ENCODE measurements at regions not wholly inside any gene's neighbourhood (a gene's known extent, or its start where the extent isn't known, plus 50 kb on each side); places are given as distances from the start of the nearest gene placed in this dataset.

DNA sequence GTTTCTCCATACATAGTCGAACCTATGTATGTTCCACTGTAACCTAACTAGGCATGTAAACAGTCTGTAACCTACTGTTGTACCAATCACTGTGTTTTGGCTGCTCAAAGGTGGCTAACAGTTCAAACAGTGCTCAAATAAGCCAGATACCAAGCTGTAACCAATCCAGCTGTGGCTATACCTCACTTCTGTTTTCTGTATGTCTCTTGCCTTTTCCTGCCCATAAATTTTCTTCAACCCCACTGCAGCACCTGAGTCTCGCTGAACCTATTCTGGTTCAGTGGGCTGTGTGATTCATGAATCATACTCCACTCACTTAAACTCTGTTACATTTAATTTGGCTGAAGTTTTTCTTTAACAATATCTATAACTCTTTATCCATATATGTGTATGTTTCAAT is 340.7 kb downstream of the LPIN1 start:
- ChIA-PET POLR2A (no interaction called here), CTCF (no interaction called here)
- no peaks in the 10 kb centered on the region for H3K9me1 ChIP-seq (replicated peaks; ENCODE audit: control insufficient read depth, extremely low read depth, insufficient read depth, low read length)
- FAIRE-seq, result no peak
- no peak overlapping the region for H2AFZ ChIP-seq (ENCODE audit: low read depth, low read length)
- no peaks in the 10 kb centered on the region for H3K27me3 ChIP-seq (ENCODE audit: control insufficient read depth in 2 of 2, insufficient read depth in 2 of 2, low read length in 2 of 2)
- H3K9ac ChIP-seq (replicated peaks; ENCODE audit: extremely low read depth, insufficient read depth, low read length), result no peak overlapping the region
- no peaks in the 10 kb centered on the region for H3K9me3 ChIP-seq (replicated peaks; ENCODE audit: control insufficient read depth, insufficient read depth, low read length)
- no peak for DNase-seq (ENCODE audit: low read depth, low spot score)
- intact Hi-C loops (cut with micrococcal nuclease) (no loop called here), dilution Hi-C loops (cut with MboI; ENCODE audit: extremely low pct_ligation_motif_present, low sequenced_read_pairs) (no loop called here)
- BruUV-seq (replicated peaks), result no TSS peak
- H3K4me1 ChIP-seq (ENCODE audit: control insufficient read depth, extremely low read depth, insufficient read depth, low read length), result no peaks in the 10 kb centered on the region
- no peak overlapping the region for H3K27ac ChIP-seq (ENCODE audit: insufficient read depth, low read depth, low read length)
- H3K36me3 ChIP-seq (ENCODE audit: control insufficient read depth in 2 of 2, extremely low read depth in 1 of 2, insufficient read depth in 2 of 2, low read length in 2 of 2), result no peaks in the 10 kb centered on the region
- no peak for TF ChIP-seq GATA2 (IDR thresholded peaks at IDR 0.05; ENCODE audit: insufficient read depth, insufficient read length, low read depth, low read length)
- no peak for TF ChIP-seq JUN (IDR thresholded peaks at IDR 0.05; ENCODE audit: borderline replicate concordance, insufficient read depth, insufficient read length, low read depth)
- TF ChIP-seq POLR2A (IDR thresholded peaks at IDR 0.05; ENCODE audit: low read depth, low read length), result no peak
- no peak for TF ChIP-seq MYC (IDR thresholded peaks at IDR 0.05; ENCODE audit: low read depth, low read length)
- TF ChIP-seq POLR2AphosphoS5 (IDR thresholded peaks at IDR 0.05; ENCODE audit: insufficient read depth, low read depth, low read length), result no peak
- no peak for TF ChIP-seq FOS (IDR thresholded peaks at IDR 0.05; ENCODE audit: borderline replicate concordance, insufficient read depth, low read length)
- no peak overlapping the region for H3K4me3 ChIP-seq (replicated peaks in 1 of 3; ENCODE audit: insufficient read depth in 1 of 3, low read depth in 1 of 3, low read length in 3 of 3)
- no peaks in the 10 kb centered on the region for H3K79me2 ChIP-seq (ENCODE audit: control insufficient read depth, insufficient read depth, low read length)
- H3K4me2 ChIP-seq (ENCODE audit: insufficient read depth, low read length), result no peak overlapping the region
- H4K20me1 ChIP-seq (replicated peaks; ENCODE audit: control insufficient read depth, extremely low read depth, insufficient read depth, low read length), result no peaks in the 10 kb centered on the region

- ChIA-PET POLR2A (no interaction called here), CTCF (interaction anchor here (0.8 kb wide), 1 partner anchor 8 kb away, joined by 3 read pairs; no protein-coding TSS in a partner anchor)
- H3K9me1 ChIP-seq (replicated peaks; ENCODE audit: control insufficient read depth, extremely low read depth, insufficient read depth, low read length), result no peaks in the 10 kb centered on the region
- no peak overlapping the region for H3K4me2 ChIP-seq (ENCODE audit: insufficient read depth, low read length)
- H3K9ac ChIP-seq (replicated peaks; ENCODE audit: extremely low read depth, insufficient read depth, low read length), result no peak overlapping the region
- FAIRE-seq (no peak), DNase-seq (ENCODE audit: low read depth, low spot score) (no peak)
- H4K20me1 ChIP-seq (replicated peaks; ENCODE audit: control insufficient read depth, extremely low read depth, insufficient read depth, low read length), result no peaks in the 10 kb centered on the region
- no peaks in the 10 kb centered on the region for H3K36me3 ChIP-seq (ENCODE audit: control insufficient read depth in 2 of 2, extremely low read depth in 1 of 2, insufficient read depth in 2 of 2, low read length in 2 of 2)
- intact Hi-C loops (cut with micrococcal nuclease) (no loop called here), dilution Hi-C loops (cut with MboI; ENCODE audit: extremely low pct_ligation_motif_present, low sequenced_read_pairs) (no loop called here)
- H3K4me1 ChIP-seq (ENCODE audit: control insufficient read depth, extremely low read depth, insufficient read depth, low read length), result no peaks in the 10 kb centered on the region
- no peak overlapping the region for H3K4me3 ChIP-seq (replicated peaks in 1 of 3; ENCODE audit: insufficient read depth in 1 of 3, low read depth in 1 of 3, low read length in 3 of 3)
- TF ChIP-seq CTCF (IDR thresholded peaks at IDR 0.05; ENCODE audit: extremely low read depth in 1 of 2, insufficient read depth in 1 of 2, low read depth in 1 of 2, low read length in 2 of 2) (no peak), JUN (IDR thresholded peaks at IDR 0.05; ENCODE audit: borderline replicate concordance, insufficient read depth, insufficient read length, low read depth) (no peak), POLR2AphosphoS5 (IDR thresholded peaks at IDR 0.05; ENCODE audit: insufficient read depth, low read depth, low read length) (no peak), GATA2 (IDR thresholded peaks at IDR 0.05; ENCODE audit: insufficient read depth, insufficient read length, low read depth, low read length) (no peak), EZH2 (IDR thresholded peaks at IDR 0.05; ENCODE audit: borderline replicate concordance, low read depth, low read length, severe bottlenecking) (no peak), MAX (IDR thresholded peaks at IDR 0.05; ENCODE audit: insufficient read depth, insufficient read length) (no peak), MYC (IDR thresholded peaks at IDR 0.05; ENCODE audit: low read depth, low read length) (no peak), FOS (IDR thresholded peaks at IDR 0.05; ENCODE audit: borderline replicate concordance, insufficient read depth, low read length) (no peak), POLR2A (IDR thresholded peaks at IDR 0.05; ENCODE audit: low read depth, low read length) (no peak)
- no TSS peak for BruUV-seq (replicated peaks)
- H3K79me2 ChIP-seq (ENCODE audit: control insufficient read depth, insufficient read depth, low read length), result no peaks in the 10 kb centered on the region
- no peak overlapping the region for H2AFZ ChIP-seq (ENCODE audit: low read depth, low read length)
- H3K27me3 ChIP-seq (ENCODE audit: control insufficient read depth in 2 of 2, insufficient read depth in 2 of 2, low read length in 2 of 2), result no peaks in the 10 kb centered on the region
- no peaks in the 10 kb centered on the region for H3K9me3 ChIP-seq (replicated peaks; ENCODE audit: control insufficient read depth, insufficient read depth, low read length)
- no peak overlapping the region for H3K27ac ChIP-seq (ENCODE audit: insufficient read depth, low read depth, low read length)
Measured at GRCh38 chr2:12087671-12088380, 341.4 kb downstream of the LPIN1 start.

Data from endothelial cell of umbilical vein (primary cell).